ENCODE measurements at regions not wholly inside any gene's neighbourhood (a gene's known extent, or its start where the extent isn't known, plus 50 kb on each side); places are given as distances from the start of the nearest gene placed in this dataset.

DNA sequence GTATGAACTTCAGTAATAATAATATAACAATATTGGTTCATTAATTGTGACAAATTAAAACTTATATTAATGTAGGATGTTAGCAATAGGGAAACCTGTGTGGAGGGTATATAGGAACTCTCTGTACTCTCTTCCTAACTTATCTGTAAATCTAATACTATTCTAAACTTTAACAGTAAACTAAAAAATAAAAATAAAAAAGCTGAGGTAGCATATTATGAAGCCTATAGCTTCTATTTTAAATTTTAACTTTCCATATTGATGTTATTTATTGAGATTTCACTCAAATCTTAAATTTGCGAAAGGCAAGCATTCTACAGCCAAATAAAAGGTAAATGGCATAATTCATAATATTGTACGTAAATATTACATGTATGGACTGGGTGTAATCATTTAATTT, 326.4 kb downstream of the MEI4 start:
- Histone ChIP-seq H3K4me3 (ENCODE audit: insufficient read depth, low read depth, low read length) (no peak overlapping the region), H3K36me3 (replicated peaks; ENCODE audit: control insufficient read depth, insufficient read depth, low read length) (no peaks in the 10 kb centered on the region), H3K27me3 (ENCODE audit: control insufficient read depth, insufficient read depth, low read length) (no peaks in the 10 kb centered on the region)
- DNase-seq, result no peak

DNA sequence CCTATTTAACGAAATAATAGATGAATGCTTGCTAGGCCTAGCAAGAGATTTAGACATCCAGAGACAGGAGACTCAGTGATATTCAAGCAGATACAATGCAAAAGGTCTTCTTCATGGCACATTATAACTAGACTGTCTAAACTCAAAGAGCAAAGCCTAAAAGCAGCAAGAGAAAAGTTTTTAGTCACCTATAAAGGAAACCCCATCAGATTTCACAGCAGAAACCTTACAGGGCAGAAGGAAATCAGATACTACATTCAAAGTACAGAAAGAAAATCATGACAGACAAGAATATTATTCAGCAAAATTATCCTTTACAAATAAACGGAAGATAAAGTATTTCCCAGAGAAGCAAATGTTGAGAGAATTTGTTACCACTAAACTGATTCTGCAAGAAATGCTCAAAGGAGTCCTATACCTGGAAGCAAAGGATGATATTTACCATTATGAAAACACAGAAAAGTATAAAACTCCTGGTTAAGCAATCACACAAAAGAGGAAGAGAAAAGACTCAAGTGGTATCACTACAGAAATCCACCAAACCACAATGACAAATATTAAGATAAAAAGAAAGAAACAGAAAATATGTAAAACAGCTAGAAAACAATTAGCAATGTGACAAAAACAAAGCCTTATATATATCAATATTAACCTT, 333.7 kb downstream of the MEI4 start:
- no peaks in the 10 kb centered on the region for H3K27me3 ChIP-seq (ENCODE audit: control insufficient read depth, insufficient read depth, low read length)
- no peak overlapping the region for H3K4me3 ChIP-seq (ENCODE audit: insufficient read depth, low read depth, low read length)
- no peaks in the 10 kb centered on the region for H3K36me3 ChIP-seq (replicated peaks; ENCODE audit: control insufficient read depth, insufficient read depth, low read length)
- no peak for DNase-seq

DNA sequence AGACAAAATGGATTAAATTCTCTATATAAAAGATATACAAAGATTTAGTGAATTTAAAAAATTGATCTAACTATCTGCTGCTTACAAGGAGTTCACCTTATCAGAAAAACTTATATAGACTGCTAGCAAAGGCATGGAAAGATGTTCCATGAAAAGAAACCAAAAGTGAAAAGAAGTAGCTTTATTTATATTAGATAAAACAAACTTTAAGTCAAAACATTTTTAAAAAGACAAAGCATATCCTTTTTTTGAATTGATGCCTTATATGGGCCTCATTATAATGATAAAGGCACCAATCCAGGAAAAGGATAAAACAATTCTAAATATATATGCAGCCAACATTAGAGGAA, 334.2 kb downstream of the MEI4 start:
- H3K4me3 ChIP-seq (ENCODE audit: insufficient read depth, low read depth, low read length), result no peak overlapping the region
- no peak for DNase-seq
- H3K36me3 ChIP-seq (replicated peaks; ENCODE audit: control insufficient read depth, insufficient read depth, low read length), result no peaks in the 10 kb centered on the region
- no peaks in the 10 kb centered on the region for H3K27me3 ChIP-seq (ENCODE audit: control insufficient read depth, insufficient read depth, low read length)

- Histone ChIP-seq H3K27me3 (ENCODE audit: control insufficient read depth, insufficient read depth, low read length) (no peaks in the 10 kb centered on the region), H3K36me3 (replicated peaks; ENCODE audit: control insufficient read depth, insufficient read depth, low read length) (no peaks in the 10 kb centered on the region)
- DNase-seq, result no peak
Observed at GRCh38 chr6:78010130-78010529, 357.3 kb downstream of the MEI4 start.

GRCh38 chr6:78020586-78020985, 367.7 kb downstream of the MEI4 start:
- Histone ChIP-seq H3K36me3 (replicated peaks; ENCODE audit: control insufficient read depth, insufficient read depth, low read length) (no peaks in the 10 kb centered on the region), H3K27me3 (ENCODE audit: control insufficient read depth, insufficient read depth, low read length) (no peaks in the 10 kb centered on the region), H3K4me3 (ENCODE audit: insufficient read depth, low read depth, low read length) (no peak overlapping the region)
- no peak for DNase-seq

More at GRCh38 chr6:78010130-78010529, 357.3 kb downstream of the MEI4 start:
- no peak overlapping the region for H3K4me3 ChIP-seq (ENCODE audit: insufficient read depth, low read depth, low read length)

GRCh38 chr6:78025502-78025901, 372.7 kb downstream of the MEI4 start:
- DNase-seq, result no peak
- H3K27me3 ChIP-seq (ENCODE audit: control insufficient read depth, insufficient read depth, low read length), result no peaks in the 10 kb centered on the region
- H3K4me3 ChIP-seq (ENCODE audit: insufficient read depth, low read depth, low read length), result no peak overlapping the region
- H3K36me3 ChIP-seq (replicated peaks; ENCODE audit: control insufficient read depth, insufficient read depth, low read length), result no peaks in the 10 kb centered on the region

- Histone ChIP-seq H3K4me3 (ENCODE audit: insufficient read depth, low read depth, low read length) (no peak overlapping the region), H3K36me3 (replicated peaks; ENCODE audit: control insufficient read depth, insufficient read depth, low read length) (no peaks in the 10 kb centered on the region), H3K27me3 (ENCODE audit: control insufficient read depth, insufficient read depth, low read length) (no peaks in the 10 kb centered on the region)
- DNase-seq, result no peak
Observed at GRCh38 chr6:78031228-78031627, 378.4 kb downstream of the MEI4 start.

DNA sequence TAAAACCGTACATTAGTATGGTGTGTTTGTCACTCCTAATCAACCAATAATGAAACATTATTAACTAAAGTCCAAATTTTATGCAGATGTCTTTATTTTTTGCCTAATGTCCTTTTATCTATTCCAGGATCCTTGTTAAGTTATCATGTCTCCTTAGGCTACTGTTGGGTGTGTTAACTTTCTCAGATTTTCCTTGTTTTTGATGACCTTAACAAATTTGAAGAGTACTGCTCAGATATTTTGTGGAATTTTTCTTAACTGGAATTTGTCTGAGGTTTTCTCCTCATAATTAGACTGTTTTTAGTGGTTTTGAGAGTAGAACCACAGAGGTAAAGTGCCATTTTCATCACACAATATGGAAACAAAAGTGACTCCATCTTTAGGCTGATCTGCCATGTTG, 406.3 kb downstream of the MEI4 start:
- Histone ChIP-seq H3K36me3 (replicated peaks; ENCODE audit: control insufficient read depth, insufficient read depth, low read length) (no peaks in the 10 kb centered on the region), H3K4me3 (ENCODE audit: insufficient read depth, low read depth, low read length) (no peak overlapping the region), H3K27me3 (ENCODE audit: control insufficient read depth, insufficient read depth, low read length) (no peaks in the 10 kb centered on the region)
- no peak for DNase-seq

DNA sequence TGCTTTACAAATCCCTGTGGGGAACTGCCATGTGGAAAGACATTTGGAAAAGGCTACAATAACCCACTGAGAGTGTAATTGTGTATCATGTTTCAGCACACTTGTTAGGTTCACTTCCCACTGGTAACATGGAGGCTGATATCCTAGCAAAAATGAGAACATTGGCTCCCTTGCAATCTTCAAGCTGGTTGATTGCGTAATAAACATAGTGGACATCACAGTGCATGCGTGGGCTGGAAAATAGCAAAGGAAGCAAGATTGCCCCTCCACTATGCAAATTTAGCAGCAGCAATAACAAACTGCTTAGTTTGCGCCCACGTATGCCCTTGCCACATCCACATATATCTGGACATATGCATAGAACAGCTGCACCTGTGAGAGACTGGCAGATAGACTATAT, 410.2 kb downstream of the MEI4 start:
- no peaks in the 10 kb centered on the region for H3K27me3 ChIP-seq (ENCODE audit: control insufficient read depth, insufficient read depth, low read length)
- no peaks in the 10 kb centered on the region for H3K36me3 ChIP-seq (replicated peaks; ENCODE audit: control insufficient read depth, insufficient read depth, low read length)
- no peak overlapping the region for H3K4me3 ChIP-seq (ENCODE audit: insufficient read depth, low read depth, low read length)
- DNase-seq, result no peak

DNA sequence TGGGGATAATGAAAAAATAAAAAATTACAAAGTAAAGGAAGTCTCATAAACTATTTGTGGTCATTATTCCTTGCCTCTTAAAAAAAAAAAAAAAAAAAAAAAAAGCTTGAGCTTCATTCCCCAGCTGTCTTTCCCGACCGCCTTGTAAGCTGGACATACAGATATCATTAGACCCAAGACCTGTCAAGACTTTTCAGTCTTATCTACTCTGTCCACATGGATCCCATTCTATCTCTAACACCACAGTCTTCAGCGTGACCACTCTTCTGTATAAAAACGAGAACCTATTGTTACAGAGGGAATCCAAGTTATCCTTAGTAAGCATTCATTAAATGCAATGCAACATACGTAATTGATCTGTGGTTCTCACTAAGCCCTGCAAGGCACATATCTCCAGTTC, 423.5 kb downstream of the MEI4 start:
- DNase-seq, result no peak

DNA sequence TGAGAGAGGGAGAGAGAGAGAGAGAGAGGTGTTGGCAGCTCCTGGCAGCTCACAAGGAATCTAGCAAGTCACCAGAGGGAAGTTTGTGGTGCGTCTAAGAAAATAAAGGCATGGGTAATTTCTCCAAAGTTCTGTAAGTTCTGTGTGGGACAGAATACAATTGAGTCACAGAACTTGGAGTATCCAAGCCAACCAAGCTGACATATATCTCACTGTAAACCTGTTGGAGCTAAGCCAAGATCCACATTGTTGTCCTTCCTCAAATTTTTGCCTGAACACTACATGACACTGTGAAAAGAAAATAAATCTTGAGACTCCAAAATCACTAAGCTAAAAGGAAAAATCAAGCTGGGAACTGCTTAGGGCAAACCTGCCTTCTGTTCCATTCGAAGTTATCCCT, 436.7 kb downstream of the MEI4 start:
- H3K4me3 ChIP-seq (ENCODE audit: insufficient read depth, low read depth, low read length), result no peak overlapping the region
- peaks cover 3% of the 10 kb centered on the region for H3K27me3 ChIP-seq (ENCODE audit: control insufficient read depth, insufficient read depth, low read length)
- no peak for DNase-seq
- H3K36me3 ChIP-seq (replicated peaks; ENCODE audit: control insufficient read depth, insufficient read depth, low read length), result no peaks in the 10 kb centered on the region

More for the DNA sequence above, 423.5 kb downstream of the MEI4 start:
- no peaks in the 10 kb centered on the region for H3K36me3 ChIP-seq (replicated peaks; ENCODE audit: control insufficient read depth, insufficient read depth, low read length)
- no peaks in the 10 kb centered on the region for H3K27me3 ChIP-seq (ENCODE audit: control insufficient read depth, insufficient read depth, low read length)
- H3K4me3 ChIP-seq (ENCODE audit: insufficient read depth, low read depth, low read length), result no peak overlapping the region

DNA sequence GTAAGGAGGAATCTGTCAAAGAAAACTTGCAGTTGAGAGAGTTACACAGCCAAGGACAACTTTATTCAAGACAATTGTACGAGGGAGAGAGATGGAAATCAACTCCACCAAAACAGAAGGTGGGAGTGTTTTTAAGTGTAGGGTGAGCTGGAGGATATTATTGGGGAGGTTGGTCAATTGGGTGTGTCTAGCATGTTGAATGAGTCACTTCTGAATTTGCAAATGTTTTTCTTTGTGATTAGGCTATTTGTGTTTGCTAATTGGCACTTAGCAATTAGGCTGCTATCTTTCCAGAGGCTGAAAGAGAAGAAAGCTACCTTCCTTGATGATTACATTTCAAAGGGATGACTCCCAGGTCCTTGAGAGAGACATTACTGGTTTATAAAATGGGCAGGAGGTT, 441.1 kb downstream of the MEI4 start:
- no peak overlapping the region for H3K4me3 ChIP-seq (ENCODE audit: insufficient read depth, low read depth, low read length)
- no peaks in the 10 kb centered on the region for H3K36me3 ChIP-seq (replicated peaks; ENCODE audit: control insufficient read depth, insufficient read depth, low read length)
- peaks cover 6% of the 10 kb centered on the region for H3K27me3 ChIP-seq (ENCODE audit: control insufficient read depth, insufficient read depth, low read length)
- DNase-seq, result no peak

- Histone ChIP-seq H3K27me3 (ENCODE audit: control insufficient read depth, insufficient read depth, low read length) (no peaks in the 10 kb centered on the region; the same call in 1 of the 2 replicates), H3K36me3 (replicated peaks; ENCODE audit: control insufficient read depth, insufficient read depth, low read length) (no peaks in the 10 kb centered on the region), H3K4me3 (ENCODE audit: insufficient read depth, low read depth, low read length) (no peak overlapping the region)
- no peak for DNase-seq
Observed at GRCh38 chr6:78101387-78101786, 448.5 kb downstream of the MEI4 start.

- H3K4me3 ChIP-seq (ENCODE audit: insufficient read depth, low read depth, low read length), result no peak overlapping the region
- H3K27me3 ChIP-seq (ENCODE audit: control insufficient read depth, insufficient read depth, low read length), result no peaks in the 10 kb centered on the region
- no peaks in the 10 kb centered on the region for H3K36me3 ChIP-seq (replicated peaks; ENCODE audit: control insufficient read depth, insufficient read depth, low read length)
- no peak for DNase-seq
Observed at GRCh38 chr6:78110641-78111040, 457.8 kb downstream of the MEI4 start.

DNA sequence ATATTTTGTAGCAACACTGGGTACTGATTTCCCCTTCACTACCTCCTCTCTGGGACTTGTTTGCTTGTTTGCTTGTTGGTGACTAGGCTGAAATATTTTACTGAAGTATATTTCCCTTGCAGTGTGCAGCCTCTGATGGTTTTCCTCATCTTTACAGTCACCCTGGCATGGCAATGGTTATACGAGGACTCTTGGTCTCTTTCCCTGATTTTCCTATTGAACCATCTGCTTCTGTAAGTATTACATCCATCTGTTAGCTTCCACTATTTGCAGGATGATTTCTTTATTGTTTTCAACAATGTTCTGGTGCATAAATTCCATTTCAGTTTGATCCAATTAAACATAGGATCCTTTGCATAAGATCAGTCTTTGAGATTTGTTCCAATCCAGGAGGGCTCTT, 465.1 kb downstream of the MEI4 start:
- Histone ChIP-seq H3K36me3 (replicated peaks; ENCODE audit: control insufficient read depth, insufficient read depth, low read length) (no peaks in the 10 kb centered on the region), H3K4me3 (ENCODE audit: insufficient read depth, low read depth, low read length) (no peak overlapping the region), H3K27me3 (ENCODE audit: control insufficient read depth, insufficient read depth, low read length) (no peaks in the 10 kb centered on the region)
- no peak for DNase-seq

DNA sequence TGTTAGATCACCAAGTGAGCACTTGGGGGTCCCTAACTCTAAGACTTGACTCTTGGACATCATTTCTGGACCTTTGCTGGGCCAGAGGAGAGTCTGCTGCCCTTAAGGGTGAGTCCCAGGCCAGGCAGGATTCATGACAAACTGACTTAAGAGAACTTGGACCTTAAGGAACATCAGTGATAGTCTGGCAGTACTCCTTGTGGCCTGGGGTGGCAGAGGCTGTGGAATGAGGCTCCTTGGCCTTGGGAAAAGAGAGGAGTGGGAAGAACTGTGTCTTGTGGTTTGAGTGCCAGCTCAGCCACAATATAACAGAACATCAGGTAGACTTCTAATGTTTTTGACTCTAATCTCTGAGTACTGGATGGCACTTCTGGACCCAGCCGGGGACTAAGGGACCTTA, 478.7 kb downstream of the MEI4 start:
- Histone ChIP-seq H3K4me3 (ENCODE audit: insufficient read depth, low read depth, low read length) (no peak overlapping the region), H3K27me3 (ENCODE audit: control insufficient read depth, insufficient read depth, low read length) (no peaks in the 10 kb centered on the region), H3K36me3 (replicated peaks; ENCODE audit: control insufficient read depth, insufficient read depth, low read length) (no peaks in the 10 kb centered on the region)
- DNase-seq, result no peak
